Mesenchymal stem cell (in vitro differentiated cells and primary cell): ENCODE measurements at regions not wholly inside any gene's neighbourhood (a gene's known extent, or its start where the extent isn't known, plus 50 kb on each side); places are given as distances from the start of the nearest gene placed in this dataset.

Experiments
- DNase-seq: peaks from one replicate; pipeline ENCODE4 v3.0.0-alpha.2; 2013
- H2AFZ ChIP-seq: one replicate; pipeline ENCODE4 v1.6.1; 2013; ENCODE audit warnings: low read depth, mild to moderate bottlenecking, control low read depth, inconsistent platforms, low read length, moderate library complexity
- H2AK5ac ChIP-seq: 2 replicates; pipeline ENCODE4 v1.6.1; 2013; ENCODE audit warnings: low read length, moderate library complexity, mild to moderate bottlenecking, inconsistent platforms; ENCODE audit not compliant: severe bottlenecking
- H2BK120ac ChIP-seq: one replicate; pipeline ENCODE4 v1.6.1; 2013; ENCODE audit warnings: low read depth, mild to moderate bottlenecking, inconsistent platforms, low read length, moderate library complexity
- H2BK12ac ChIP-seq, 2 experiments: one replicate each; pipeline ENCODE4 v1.6.1; 2013; ENCODE audit warnings: inconsistent platforms in 2 of 2, low read length in 2 of 2, mild to moderate bottlenecking in 2 of 2, moderate library complexity in 2 of 2, control low read depth in 1 of 2
- H2BK15ac ChIP-seq: one replicate; pipeline ENCODE4 v1.6.1; 2013; ENCODE audit warnings: mild to moderate bottlenecking, low read depth, inconsistent platforms; ENCODE audit not compliant: poor library complexity, severe bottlenecking
- H2BK5ac ChIP-seq: 2 replicates; pipeline ENCODE4 v1.6.1; 2013; ENCODE audit warnings: low read depth, mild to moderate bottlenecking, low read length, control low read depth, inconsistent platforms; ENCODE audit not compliant: poor library complexity, severe bottlenecking
- H3K14ac ChIP-seq, 2 experiments: one replicate each; pipeline ENCODE4 v1.6.1; 2013; ENCODE audit warnings: inconsistent platforms in 2 of 2, low read length in 2 of 2, control low read depth in 1 of 2, mild to moderate bottlenecking in 1 of 2, moderate library complexity in 1 of 2
- H3K18ac ChIP-seq, 2 experiments: one replicate each; pipeline ENCODE4 v1.6.1; 2013; ENCODE audit warnings: inconsistent platforms in 2 of 2, low read length in 2 of 2, control low read depth in 1 of 2, low read depth in 1 of 2, mild to moderate bottlenecking in 1 of 2
- H3K23ac ChIP-seq, 2 experiments: one replicate each; pipeline ENCODE4 v1.6.1; 2013; ENCODE audit warnings: inconsistent platforms in 2 of 2, low read length in 2 of 2, mild to moderate bottlenecking in 2 of 2, moderate library complexity in 2 of 2, control low read depth in 1 of 2
- H3K27ac ChIP-seq: 2 replicates; pipeline ENCODE4 v1.5.1; 2013; ENCODE audit warnings: mild to moderate bottlenecking, moderate library complexity, low read length, control low read depth, inconsistent platforms; ENCODE audit not compliant: poor library complexity, severe bottlenecking
- H3K27me3 ChIP-seq, 2 experiments: 2 replicates each; pipeline versions ENCODE4 v1.6.1 to v1.7.0; 2013; ENCODE audit warnings: low read length in 2 of 2, mild to moderate bottlenecking in 2 of 2, moderate library complexity in 2 of 2, control low read depth in 1 of 2, inconsistent platforms in 1 of 2; ENCODE audit not compliant: control insufficient read depth in 1 of 2, insufficient read depth in 1 of 2
- H3K36me3 ChIP-seq, 2 experiments: 2 replicates each; pipeline versions ENCODE4 v1.6.1 to v1.7.0; 2013; ENCODE audit warnings: low read length in 2 of 2, control low read depth in 1 of 2, inconsistent platforms in 1 of 2, low read depth in 1 of 2, mild to moderate bottlenecking in 1 of 2; ENCODE audit not compliant: insufficient read depth in 2 of 2, control insufficient read depth in 1 of 2
- H3K4ac ChIP-seq, 2 experiments: one replicate each; pipeline ENCODE4 v1.6.1; 2013; ENCODE audit warnings: inconsistent platforms in 2 of 2, low read length in 2 of 2, mild to moderate bottlenecking in 2 of 2, moderate library complexity in 2 of 2, control low read depth in 1 of 2, low read depth in 1 of 2
- H3K4me1 ChIP-seq: 2 replicates; pipeline ENCODE4 v1.6.1; 2013; ENCODE audit warnings: low read depth, low read length, control low read depth; ENCODE audit not compliant: control insufficient read depth, insufficient read depth
- H3K4me2 ChIP-seq: 2 replicates; pipeline ENCODE4 v1.6.1; 2013; ENCODE audit warnings: low read length, mild to moderate bottlenecking, inconsistent platforms; ENCODE audit not compliant: poor library complexity, severe bottlenecking
- H3K4me3 ChIP-seq, 2 experiments: 2 replicates each; pipeline versions ENCODE4 v1.5.1 to v1.7.0; 2013; ENCODE audit warnings: low read length in 2 of 2, mild to moderate bottlenecking in 2 of 2, control low read depth in 1 of 2, low read depth in 1 of 2; ENCODE audit not compliant: insufficient read depth in 1 of 2
- H3K79me1 ChIP-seq: replicated peaks from 2 replicates; pipeline ENCODE4 v1.6.1; 2013; ENCODE audit warnings: mild to moderate bottlenecking, control low read depth, low read length, inconsistent platforms; ENCODE audit not compliant: poor library complexity, severe bottlenecking
- H3K9ac ChIP-seq: 2 replicates; pipeline ENCODE4 v1.7.0; 2013; ENCODE audit warnings: mild to moderate bottlenecking, low read length, moderate library complexity
- H3K9me3 ChIP-seq: 2 replicates; pipeline ENCODE4 v1.7.0; 2013; ENCODE audit warnings: mild to moderate bottlenecking, low read length; ENCODE audit not compliant: control insufficient read depth
- H4K8ac ChIP-seq: one replicate; pipeline ENCODE4 v1.6.1; 2013; ENCODE audit warnings: inconsistent platforms, mild to moderate bottlenecking, low read length, moderate library complexity
- H4K91ac ChIP-seq: one replicate; pipeline ENCODE4 v1.6.1; 2013; ENCODE audit warnings: mild to moderate bottlenecking, low read length, inconsistent platforms
- WGBS: methylation state at CpG from one replicate; pipeline ENCODE4 v1.1.7; 2013; ENCODE audit warnings: mixed read lengths; 5-methylcytosine and 5-hydroxymethylcytosine counted together

DNA sequence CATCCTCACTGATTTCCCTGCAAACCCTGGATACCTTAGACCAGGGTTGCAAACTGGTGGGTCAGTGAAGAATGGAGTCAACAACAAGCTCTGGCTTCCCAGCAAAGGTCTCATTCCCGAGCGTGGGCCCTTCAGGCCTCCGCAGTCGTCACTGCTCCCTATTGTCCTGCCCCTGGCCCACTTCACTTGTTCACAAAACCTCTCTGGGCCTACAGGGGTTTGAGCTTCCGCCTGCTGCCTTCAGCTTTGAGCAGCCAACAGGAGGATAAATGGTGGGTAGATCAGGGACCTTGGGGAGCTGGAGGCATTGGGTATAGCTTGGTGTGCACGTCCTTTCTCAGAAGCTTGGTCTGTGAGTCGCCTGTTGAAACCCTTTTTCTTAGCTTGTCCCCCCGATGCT is 148.8 kb downstream of the KATNIP start:
- H3K79me1 ChIP-seq = no peaks in the 10 kb centered on the region
- H2AK5ac ChIP-seq = no peak overlapping the region
- H3K27ac ChIP-seq = no peak overlapping the region
- H3K9ac ChIP-seq = no peak overlapping the region
- peaks cover 4% of the 10 kb centered on the region for H3K4me1 ChIP-seq
- H3K36me3 ChIP-seq = peaks cover 27 to 37% of the 10 kb centered on the region in 2 experiments
- no peak overlapping the region for H3K4me3 ChIP-seq
- H3K27me3 ChIP-seq = no peaks in the 10 kb centered on the region
- H3K18ac ChIP-seq = no peak overlapping the region
- H2BK15ac ChIP-seq = no peak overlapping the region
- H2AFZ ChIP-seq = no peak overlapping the region
- WGBS = 97% methylated on average over 8 of the region's 8 CpGs
- no peak overlapping the region for H3K4me2 ChIP-seq
- no peak overlapping the region for H2BK120ac ChIP-seq
- H2BK12ac ChIP-seq = no peak overlapping the region
- H3K4ac ChIP-seq = no peak overlapping the region
- H3K23ac ChIP-seq = no peak overlapping the region
- H4K91ac ChIP-seq = no peak overlapping the region
- H3K9me3 ChIP-seq = no peaks in the 10 kb centered on the region
- no peak for DNase-seq
- H2BK5ac ChIP-seq = no peak overlapping the region
- H4K8ac ChIP-seq = no peak overlapping the region
- H3K14ac ChIP-seq = no peak overlapping the region

DNA sequence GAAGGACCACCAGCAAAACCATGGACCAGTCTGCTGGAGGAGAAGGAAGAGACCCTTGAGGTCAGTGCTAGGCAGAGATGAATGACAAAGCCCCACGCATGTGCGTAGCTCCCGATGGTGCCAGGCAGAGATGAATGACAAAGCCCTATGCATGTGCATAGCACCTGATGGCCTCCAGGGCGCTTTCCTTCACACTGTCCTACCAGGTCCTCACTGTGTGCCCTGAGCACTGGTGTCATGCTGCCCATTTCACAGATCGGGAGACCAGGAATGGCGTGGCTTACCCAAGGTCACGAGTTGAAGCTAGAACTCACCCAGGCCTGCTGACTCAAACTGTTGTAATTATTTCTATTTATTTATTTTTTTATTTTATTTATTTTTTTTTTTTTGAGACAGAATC is 149.6 kb downstream of the KATNIP start:
- no peaks in the 10 kb centered on the region for H3K27me3 ChIP-seq
- H2AK5ac ChIP-seq = no peak overlapping the region
- no peak overlapping the region for H2BK12ac ChIP-seq
- H3K4me1 ChIP-seq = peaks cover 4% of the 10 kb centered on the region
- no peak overlapping the region for H3K4me2 ChIP-seq
- H2BK5ac ChIP-seq = no peak overlapping the region
- no peaks in the 10 kb centered on the region for H3K79me1 ChIP-seq
- no peaks in the 10 kb centered on the region for H3K9me3 ChIP-seq
- no peak overlapping the region for H3K27ac ChIP-seq
- no peak overlapping the region for H2AFZ ChIP-seq
- H3K23ac ChIP-seq = no peak overlapping the region
- DNase-seq = no peak
- H3K14ac ChIP-seq = no peak overlapping the region
- no peak overlapping the region for H4K8ac ChIP-seq
- H2BK120ac ChIP-seq = no peak overlapping the region
- H2BK15ac ChIP-seq = no peak overlapping the region
- peak overlapping the region in 1 of 2 experiments; percentile 24 for H3K4ac ChIP-seq
- H3K9ac ChIP-seq = no peak overlapping the region
- H3K18ac ChIP-seq = no peak overlapping the region
- H3K36me3 ChIP-seq = peaks cover 33% of the 10 kb centered on the region in 2 experiments
- 96% methylated on average over 5 of the region's 7 CpGs for WGBS
- no peak overlapping the region for H4K91ac ChIP-seq
- no peak overlapping the region for H3K4me3 ChIP-seq

DNA sequence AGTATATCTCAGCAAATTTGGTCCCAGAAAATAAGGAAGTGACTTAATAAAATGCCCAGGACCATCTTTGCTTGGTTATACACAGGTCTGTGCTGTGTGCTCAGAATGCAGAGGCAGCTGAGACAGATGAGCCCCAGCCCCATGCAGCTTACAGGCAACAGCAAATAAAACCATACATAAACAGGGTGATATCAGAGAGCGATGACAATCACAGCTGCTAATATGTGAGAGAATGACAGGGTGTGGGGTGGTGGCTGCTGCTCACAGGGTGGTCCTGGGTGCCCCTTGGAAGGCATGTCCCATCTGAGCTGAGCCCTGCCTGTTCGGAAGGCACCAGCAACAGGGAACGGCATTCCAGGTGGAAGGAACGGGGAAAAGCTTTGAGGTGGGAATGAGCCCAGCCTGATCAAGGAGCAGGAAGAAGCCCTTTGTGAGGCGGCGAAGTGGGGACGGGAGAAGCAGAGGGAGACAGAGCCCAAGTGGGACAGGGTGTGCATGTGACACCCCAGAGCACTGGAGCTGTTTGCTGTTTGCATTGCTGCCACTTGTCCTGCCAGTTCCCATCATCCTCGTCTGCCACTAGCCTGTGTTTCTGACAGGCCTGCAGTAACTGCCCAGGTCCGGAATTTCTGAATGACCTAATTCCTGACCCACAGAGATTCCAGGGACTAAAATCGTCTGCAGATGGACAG is 150.5 kb downstream of the KATNIP start:
- no peak overlapping the region for H3K14ac ChIP-seq
- no peaks in the 10 kb centered on the region for H3K9me3 ChIP-seq
- H4K8ac ChIP-seq = no peak overlapping the region
- no peak overlapping the region for H2BK15ac ChIP-seq
- 94% methylated on average over 10 of the region's 10 CpGs for WGBS
- H4K91ac ChIP-seq = no peak overlapping the region
- H2AK5ac ChIP-seq = no peak overlapping the region
- no peak overlapping the region for H3K18ac ChIP-seq
- no peak overlapping the region for H2BK5ac ChIP-seq
- H3K36me3 ChIP-seq = peaks cover 28 to 34% of the 10 kb centered on the region in 2 experiments
- no peak overlapping the region for H2BK12ac ChIP-seq
- H2AFZ ChIP-seq = no peak overlapping the region
- no peak for DNase-seq
- H3K27me3 ChIP-seq = no peaks in the 10 kb centered on the region
- H2BK120ac ChIP-seq = no peak overlapping the region
- H3K4me1 ChIP-seq = peaks cover 4% of the 10 kb centered on the region
- no peak overlapping the region for H3K4ac ChIP-seq
- no peak overlapping the region for H3K4me2 ChIP-seq
- no peak overlapping the region for H3K4me3 ChIP-seq
- no peak overlapping the region for H3K9ac ChIP-seq
- H3K27ac ChIP-seq = no peak overlapping the region
- no peak overlapping the region for H3K23ac ChIP-seq
- H3K79me1 ChIP-seq = no peaks in the 10 kb centered on the region

DNA sequence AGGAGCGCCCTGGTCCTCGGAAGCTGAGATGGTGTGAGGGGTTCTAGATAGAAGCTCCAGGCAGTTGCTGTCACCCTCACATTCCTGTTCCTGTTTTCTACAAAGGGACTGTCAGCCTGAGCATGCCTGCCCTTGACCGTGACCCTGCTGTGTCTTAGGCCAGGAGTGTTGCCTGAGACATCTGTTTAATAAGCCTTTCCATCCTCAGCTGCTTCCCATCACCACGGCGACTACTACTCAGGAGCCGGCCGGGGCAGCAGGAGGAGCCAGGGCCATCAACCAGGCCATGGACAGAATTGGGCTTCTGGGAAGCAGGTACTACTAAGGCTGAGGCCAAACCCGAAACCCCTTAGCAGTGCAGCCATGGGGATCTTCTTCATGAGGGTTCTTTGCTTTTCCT is 151.4 kb downstream of the KATNIP start:
- Histone ChIP-seq H3K4me1 (peaks cover 4% of the 10 kb centered on the region), H4K91ac (no peak overlapping the region), H2AK5ac (no peak overlapping the region), H2BK5ac (no peak overlapping the region), H3K27ac (no peak overlapping the region), H3K9ac (no peak overlapping the region), H3K23ac (no peak overlapping the region), H3K27me3 (no peaks in the 10 kb centered on the region), H2BK120ac (no peak overlapping the region), H3K79me1 (no peaks in the 10 kb centered on the region), H3K4me3 (no peak overlapping the region), H2BK15ac (no peak overlapping the region), H3K4me2 (no peak overlapping the region), H3K18ac (no peak overlapping the region), H3K36me3 (peaks cover 35 to 40% of the 10 kb centered on the region in 2 experiments), H2BK12ac (no peak overlapping the region), H3K14ac (no peak overlapping the region), H4K8ac (no peak overlapping the region), H2AFZ (no peak overlapping the region), H3K9me3 (no peaks in the 10 kb centered on the region), H3K4ac (no peak overlapping the region)
- DNase-seq = no peak
- WGBS = 88% methylated on average over 8 of the region's 8 CpGs
